ENCODE measurements at regions not wholly inside any gene's neighbourhood (a gene's known extent, or its start where the extent isn't known, plus 50 kb on each side); places are given as distances from the start of the nearest gene placed in this dataset.

- Histone ChIP-seq H4K20me1 (ENCODE audit: insufficient read depth) (no peaks in the 10 kb centered on the region), H2AFZ (no peak overlapping the region), H3K4me1 (replicated peaks; ENCODE audit: insufficient read depth) (no peaks in the 10 kb centered on the region), H3K27ac (no peak overlapping the region), H3K4me2 (no peak overlapping the region), H3F3A (ENCODE audit: insufficient read depth, low read depth) (no peaks in the 10 kb centered on the region), H3K9me2 (ENCODE audit: insufficient read depth) (no peaks in the 10 kb centered on the region), H3K9me3 (ENCODE audit: insufficient read depth, low read depth) (no peaks in the 10 kb centered on the region), H3K36me3 (ENCODE audit: low read depth) (no peaks in the 10 kb centered on the region), H3K4me3 (no peak overlapping the region), H3K27me3 (ENCODE audit: insufficient read depth, low read depth) (no peaks in the 10 kb centered on the region), H3K79me2 (ENCODE audit: low read depth) (no peaks in the 10 kb centered on the region)
- DNase-seq = no peak
- TF ChIP-seq CTCF (conservative IDR thresholded peaks at IDR 0.05) = no peak
- TF ChIP-seq EZH2 (IDR thresholded peaks at IDR 0.05; ENCODE audit: low read depth) = no peak
- CTCF ChIA-PET = no interaction called here
- POLR2A ChIA-PET (ENCODE audit: unreplicated experiment) = no interaction called here
- intact Hi-C loops (cut with micrococcal nuclease; ENCODE audit: unreplicated experiment) = no loop called here
- no TSS peak for BruUV-seq (replicated peaks)
Observed at GRCh38 chr1:218219460-218219859, 65.6 kb upstream of the RRP15 start.

- Histone ChIP-seq H3K4me1 (replicated peaks; ENCODE audit: insufficient read depth) (no peaks in the 10 kb centered on the region), H3K27ac (no peak overlapping the region), H3K4me2 (no peak overlapping the region), H3K4me3 (no peak overlapping the region), H4K20me1 (ENCODE audit: insufficient read depth) (no peaks in the 10 kb centered on the region), H2AFZ (0 out of 2 replicates have a peak overlapping the region, but pooled peaks have one; percentile 28), H3K36me3 (ENCODE audit: low read depth) (no peaks in the 10 kb centered on the region), H3K9me3 (ENCODE audit: insufficient read depth, low read depth) (no peaks in the 10 kb centered on the region), H3K79me2 (ENCODE audit: low read depth) (no peaks in the 10 kb centered on the region), H3K27me3 (ENCODE audit: insufficient read depth, low read depth) (no peaks in the 10 kb centered on the region), H3K9me2 (ENCODE audit: insufficient read depth) (no peaks in the 10 kb centered on the region; the same call in 1 of the 2 replicates), H3F3A (ENCODE audit: insufficient read depth, low read depth) (no peaks in the 10 kb centered on the region)
- no TSS peak for BruUV-seq (replicated peaks)
- DNase-seq = no peak
- CTCF ChIA-PET = no interaction called here
- POLR2A ChIA-PET (ENCODE audit: unreplicated experiment) = no interaction called here
- TF ChIP-seq CTCF (conservative IDR thresholded peaks at IDR 0.05) (no peak), EZH2 (IDR thresholded peaks at IDR 0.05; ENCODE audit: low read depth) (no peak)
- intact Hi-C loops (cut with micrococcal nuclease; ENCODE audit: unreplicated experiment) = no loop called here
Observed at GRCh38 chr1:218224101-218224500, 61.0 kb upstream of the RRP15 start.

GRCh38 chr1:218226005-218226404 lies 59.1 kb upstream of the RRP15 start:
- H3F3A ChIP-seq (ENCODE audit: insufficient read depth, low read depth) = no peaks in the 10 kb centered on the region
- no peak overlapping the region for H3K4me2 ChIP-seq
- no peak overlapping the region for H2AFZ ChIP-seq
- ChIA-PET POLR2A (ENCODE audit: unreplicated experiment) (no interaction called here), CTCF (no interaction called here)
- TF ChIP-seq CTCF (conservative IDR thresholded peaks at IDR 0.05) (no peak), EZH2 (IDR thresholded peaks at IDR 0.05; ENCODE audit: low read depth) (no peak)
- H3K36me3 ChIP-seq (ENCODE audit: low read depth) = no peaks in the 10 kb centered on the region
- H4K20me1 ChIP-seq (ENCODE audit: insufficient read depth) = no peaks in the 10 kb centered on the region
- H3K27me3 ChIP-seq (ENCODE audit: insufficient read depth, low read depth) = no peaks in the 10 kb centered on the region
- H3K9me2 ChIP-seq (ENCODE audit: insufficient read depth) = no peaks in the 10 kb centered on the region; the same call in 1 of the 2 replicates
- DNase-seq = no peak
- no TSS peak for BruUV-seq (replicated peaks)
- H3K4me1 ChIP-seq (replicated peaks; ENCODE audit: insufficient read depth) = no peaks in the 10 kb centered on the region
- intact Hi-C loops (cut with micrococcal nuclease; ENCODE audit: unreplicated experiment) = no loop called here
- H3K79me2 ChIP-seq (ENCODE audit: low read depth) = no peaks in the 10 kb centered on the region
- no peak overlapping the region for H3K27ac ChIP-seq
- no peak overlapping the region for H3K4me3 ChIP-seq
- no peaks in the 10 kb centered on the region for H3K9me3 ChIP-seq (ENCODE audit: insufficient read depth, low read depth)

Data from PC-9 (cell line).